A549 (cell line): ENCODE measurements at regions not wholly inside any gene's neighbourhood (a gene's known extent, or its start where the extent isn't known, plus 50 kb on each side); places are given as distances from the start of the nearest gene placed in this dataset.
"Not testable (repeated sequence)": the region's sequence is repeated elsewhere in the genome, so short reads cannot be mapped to it uniquely, and the experiment has no call there.

Experiments
- ATAC-seq, 2 experiments: fragments of 200-7000 bp in 1 of 2; fragments of >200 bp in 1 of 2; cut with Nextera tagmentation in 1 of 2; cut with Tn5 transposase in 1 of 2; 3 replicates each; pipeline versions ENCODE4 v1.8.0 to v1.9.1; 2018 to 2020; ENCODE audit warnings: mild to moderate bottlenecking in 1 of 2, moderate library complexity in 1 of 2
- CTCF ChIA-PET: fragments of 300-600 bp; sonication (Branson Sonifier 250); formaldehyde crosslinking; extraction: SDS; loops from one replicate; lab custom pipeline; 2021; ENCODE audit warnings: antibody characterized with exemption, inconsistent platforms; lab: Yijun Ruan, JAX
- POLR2A ChIA-PET: fragments of 350-600 bp; formaldehyde crosslinking; extraction: SDS; loops from one replicate; lab custom pipeline; 2021; ENCODE audit warnings: antibody characterized with exemption, inconsistent platforms; lab: Yijun Ruan, JAX
- DNase-seq, 2 experiments: peaks; one replicate each; pipeline versions ENCODE4 v3.0.0 to v3.0.0-alpha.2; 2011 to 2016; ENCODE audit warnings: low read depth in 1 of 2, low spot score in 1 of 2
- FAIRE-seq: peaks from 2 replicates; lab custom pipeline; 2011; peaks lifted over from hg19 to GRCh38; lab: Jason Lieb, UNC
- H3K27ac ChIP-seq, 2 experiments: fragments of >200 bp; sonication (Bioruptor Twin); formaldehyde crosslinking; 3 replicates each; pipeline ENCODE4 v1.5.1; 2016 to 2017
- H3K4me1 ChIP-seq: fragments of >200 bp; sonication (Bioruptor Twin); formaldehyde crosslinking; 3 replicates; pipeline ENCODE4 v1.6.1; 2016
- H3K4me2 ChIP-seq: fragments of >200 bp; sonication (Bioruptor Twin); formaldehyde crosslinking; 3 replicates; pipeline ENCODE4 v1.6.1; 2016
- H3K4me3 ChIP-seq: fragments of >200 bp; sonication (Bioruptor Twin); formaldehyde crosslinking; 3 replicates; pipeline ENCODE4 v1.5.1; 2016
- H3K9me3 ChIP-seq: fragments of >200 bp; sonication (Bioruptor Twin); formaldehyde crosslinking; 3 replicates; pipeline ENCODE4 v1.6.1; 2016
- ESRRA ChIP-seq: fragments of 150-350 bp; IDR thresholded peaks from 2 replicates; pipeline ENCODE4 v1.6.1; 2014; ENCODE audit warnings: mild to moderate bottlenecking, low read length, borderline replicate concordance
- FOSB ChIP-seq: fragments of 250-450 bp; sonication (Bioruptor Pico); IDR thresholded peaks from 2 replicates; pipeline ENCODE4 v1.5.0; 2020; ENCODE audit warnings: mild to moderate bottlenecking, moderate library complexity
- HES2 ChIP-seq: fragments of >200 bp; sonication (Bioruptor Twin); formaldehyde crosslinking; IDR thresholded peaks from 2 replicates; pipeline ENCODE4 v1.6.1; 2016
- KDM1A ChIP-seq: fragments of 200-600 bp; sonication (generic); IDR thresholded peaks from 2 replicates; pipeline ENCODE4 v1.6.1; 2016; ENCODE audit warnings: low read depth, mild to moderate bottlenecking
- POLR2A ChIP-seq: IDR thresholded peaks from 2 replicates; pipeline ENCODE4 v1.6.1; 2012; ENCODE audit warnings: mild to moderate bottlenecking, low read length
- ZC3H11A ChIP-seq: fragments of 450-650 bp; IDR thresholded peaks from 2 replicates; pipeline ENCODE4 v1.6.1; 2014; ENCODE audit warnings: antibody characterized with exemption, mild to moderate bottlenecking
- WGBS: methylation state at CpG from one replicate; pipeline ENCODE4 v1.1.6; 2017; ENCODE audit errors: missing lambda C conversion rate; 5-methylcytosine and 5-hydroxymethylcytosine counted together

DNA sequence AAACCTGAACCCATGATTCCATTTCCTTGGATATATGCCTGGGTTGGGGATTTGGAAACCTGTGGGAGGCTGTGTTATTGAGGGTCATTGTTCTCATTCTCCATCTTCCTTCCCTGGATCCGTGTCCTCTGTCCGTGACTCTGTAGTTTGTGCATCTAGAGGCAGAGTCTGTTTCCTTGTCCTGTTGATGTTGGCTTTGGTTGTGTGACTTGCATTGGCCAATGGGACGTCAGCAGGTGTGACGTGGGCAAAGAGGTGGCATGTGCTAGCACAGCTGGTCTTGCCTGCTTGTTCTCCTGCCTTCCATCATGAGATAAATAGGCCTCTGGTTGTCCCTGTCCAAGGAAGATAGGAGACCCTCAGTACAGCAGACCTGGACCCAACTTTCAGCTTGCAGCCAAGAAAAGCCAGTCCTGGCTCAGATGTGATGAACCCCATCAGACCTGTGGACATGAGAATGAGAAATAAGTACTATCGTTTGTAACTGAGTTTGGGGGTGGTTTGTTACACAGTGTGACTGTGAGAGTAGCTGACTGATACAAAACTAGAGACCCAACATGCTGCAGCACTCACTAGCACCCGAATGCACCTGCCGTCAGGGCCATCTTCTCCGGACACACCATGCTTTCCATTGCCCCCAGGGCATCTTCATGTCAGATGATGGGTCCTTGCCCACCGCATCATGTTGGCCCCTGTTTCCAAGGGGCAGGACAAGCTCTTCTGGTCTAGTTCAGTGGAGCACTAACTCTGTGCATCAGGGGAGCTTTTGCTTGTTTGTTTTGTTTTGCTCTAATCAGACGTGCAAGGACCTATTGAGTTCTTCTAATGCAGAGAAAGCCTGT lies 195.3 kb upstream of the SULF2 start:
- ChIA-PET CTCF (interaction anchor here (0.9 kb wide), 1 partner anchor 566 kb away, joined by 3 read pairs; no protein-coding TSS in a partner anchor), POLR2A (no interaction called here)
- Histone ChIP-seq H3K4me1 (no peaks in the 10 kb centered on the region), H3K4me3 (no peak overlapping the region), H3K27ac (no peak overlapping the region), H3K4me2 (no peak overlapping the region), H3K9me3 (no peaks in the 10 kb centered on the region)
- DNase-seq (no peak), FAIRE-seq (no peak), ATAC-seq (no peak)
- TF ChIP-seq ESRRA (no peak), FOSB (no peak), HES2 (no peak)
- 60% methylated on average over 10 of the region's 10 CpGs for WGBS

GRCh38 chr20:47979361-47980095 lies 194.2 kb upstream of the SULF2 start:
- FAIRE-seq, H3K4me1 ChIP-seq, H3K27ac ChIP-seq, H3K4me3 ChIP-seq, DNase-seq, POLR2A ChIA-PET, H3K4me2 ChIP-seq, H3K9me3 ChIP-seq, ATAC-seq: not testable (repeated sequence)
- 38% methylated on average over 10 of the region's 11 CpGs for WGBS
- CTCF ChIA-PET: interaction anchor here (1.4 kb wide), 1 partner anchor 641 kb away, joined by 4 read pairs; no protein-coding TSS in a partner anchor

- H3K27ac ChIP-seq, H3K9me3 ChIP-seq, POLR2A ChIA-PET, H3K4me1 ChIP-seq, FAIRE-seq, DNase-seq, H3K4me3 ChIP-seq, ATAC-seq, H3K4me2 ChIP-seq: not testable (repeated sequence)
- CTCF ChIA-PET: interaction anchor here (1.4 kb wide), 1 partner anchor 642 kb away, joined by 4 read pairs; no protein-coding TSS in a partner anchor
- 65% methylated on average over 4 of the region's 19 CpGs for WGBS
Measured at GRCh38 chr20:47978428-47979120, 193.3 kb upstream of the SULF2 start.

DNA sequence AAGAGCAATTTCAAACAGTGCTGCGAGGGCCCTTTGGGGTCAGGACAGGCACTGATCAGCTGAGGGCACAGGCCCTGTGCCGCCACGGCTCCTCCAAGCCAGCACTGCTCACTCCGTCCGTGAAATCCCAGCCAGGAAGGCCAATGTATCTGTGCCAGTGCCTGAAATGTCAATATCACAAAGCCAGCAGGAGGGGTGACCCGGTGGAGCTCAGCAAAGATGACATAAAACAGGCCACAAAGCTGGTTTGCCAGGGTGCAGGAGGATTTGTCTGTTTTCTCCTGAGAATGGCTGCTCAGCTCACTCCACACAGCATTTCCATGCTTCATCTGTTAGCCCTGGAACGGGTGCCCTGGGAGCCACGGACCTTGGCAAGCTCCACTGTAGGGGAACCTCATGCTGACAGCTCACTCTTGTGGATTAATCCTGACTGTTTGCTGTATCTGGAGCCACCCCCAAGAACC lies 192.5 kb upstream of the SULF2 start:
- H3K9me3 ChIP-seq, FAIRE-seq, CTCF ChIA-PET, POLR2A ChIA-PET, H3K27ac ChIP-seq, H3K4me3 ChIP-seq, H3K4me1 ChIP-seq, H3K4me2 ChIP-seq, DNase-seq: not testable (repeated sequence)
- peak in 1 of 2 experiments; percentile 38; a peak in 2 of 6 replicates for ATAC-seq
- 55% methylated on average over 8 of the region's 8 CpGs for WGBS

- H3K9me3 ChIP-seq, H3K27ac ChIP-seq, POLR2A ChIA-PET, H3K4me2 ChIP-seq, H3K4me3 ChIP-seq, DNase-seq, FAIRE-seq, H3K4me1 ChIP-seq, ATAC-seq: not testable (repeated sequence)
- CTCF ChIA-PET: interaction anchor here (1.4 to 1.7 kb wide), 2 partner anchors 191 to 644 kb away, joined by 6 read pairs; no protein-coding TSS in a partner anchor
- 57% methylated on average over 16 of the region's 20 CpGs for WGBS
Measured at GRCh38 chr20:47977017-47977788, 191.9 kb upstream of the SULF2 start.

DNA sequence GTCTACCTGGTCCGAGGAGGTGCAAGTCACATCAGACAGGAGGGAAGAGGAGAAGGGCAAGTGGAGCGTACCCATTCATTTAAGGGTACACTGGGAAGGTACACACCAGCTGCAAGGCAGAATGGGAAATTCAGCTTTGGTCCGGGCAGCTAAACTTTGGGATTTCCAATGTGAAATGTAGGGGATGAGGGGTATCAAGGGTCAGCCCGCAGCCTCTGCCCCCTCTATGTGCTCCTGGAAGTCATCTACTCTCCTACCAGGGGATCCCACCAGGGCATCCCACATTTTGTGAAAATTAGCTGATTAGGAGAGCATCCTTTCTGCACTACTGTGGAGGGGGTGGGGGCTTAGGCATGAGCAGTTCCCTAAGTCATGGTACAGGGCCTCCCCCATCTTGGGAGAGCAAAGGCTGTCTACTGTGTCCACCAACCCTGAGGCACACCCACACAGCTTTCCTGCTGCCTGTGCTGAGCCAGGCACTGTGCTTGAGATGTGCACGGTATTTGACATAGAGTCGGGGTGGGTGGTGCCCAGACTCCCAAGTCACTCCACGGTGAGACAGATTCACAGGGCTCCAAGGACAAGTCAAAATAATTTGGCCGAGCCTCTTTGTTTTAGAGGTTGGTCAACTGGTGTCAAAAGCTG lies 189.1 kb upstream of the SULF2 start:
- Histone ChIP-seq H3K4me1 (peaks cover 9% of the 10 kb centered on the region; the same call in 1 of the 3 replicates), H3K4me3 (no peak overlapping the region), H3K4me2 (no peak overlapping the region), H3K27ac (no peak overlapping the region), H3K9me3 (no peaks in the 10 kb centered on the region)
- TF ChIP-seq KDM1A (no peak), ZC3H11A (no peak), POLR2A (no peak)
- CTCF ChIA-PET: interaction anchor here (1.5 kb wide), 1 partner anchor 188 kb away, joined by 5 read pairs; no protein-coding TSS in a partner anchor
- no peak for DNase-seq
- 56% methylated on average over 8 of the region's 8 CpGs for WGBS
- POLR2A ChIA-PET: no interaction called here
- FAIRE-seq: no peak
- ATAC-seq: no peak
